Natural killer cell (primary cell): ENCODE measurements at regions not wholly inside any gene's neighbourhood (a gene's known extent, or its start where the extent isn't known, plus 50 kb on each side); places are given as distances from the start of the nearest gene placed in this dataset.
"Not testable (repeated sequence)": the region's sequence is repeated elsewhere in the genome, so short reads cannot be mapped to it uniquely, and the experiment has no call there.

Experiments
- ATAC-seq, 3 donors: fragments of 150-1000 bp in 2 of 3; fragments of 200-7000 bp in 1 of 3; cut with Tn5 transposase; 1 replicate in 1 of 3; 2 replicates in 2 of 3; pipeline ENCODE4 v1.10.0; 2021; ENCODE audit warnings: mild to moderate bottlenecking in 2 of 3, moderate library complexity in 2 of 3
- DNase-seq, 2 donors: peaks; one replicate each; pipeline versions ENCODE4 v3.0.0 to v3.0.0-alpha.2; 2013 to 2021; ENCODE audit warnings: mixed read lengths in 1 of 2
- H3K27ac ChIP-seq: one replicate; pipeline ENCODE4 v1.5.1; 2013; ENCODE audit warnings: mild to moderate bottlenecking, low read length
- H3K27me3 ChIP-seq: one replicate; pipeline ENCODE4 v1.6.1; 2013; ENCODE audit warnings: low read length; ENCODE audit not compliant: control insufficient read depth, insufficient read depth
- H3K36me3 ChIP-seq: one replicate; pipeline ENCODE4 v1.6.1; 2013; ENCODE audit warnings: low read length; ENCODE audit not compliant: control insufficient read depth, insufficient read depth
- H3K4me1 ChIP-seq: one replicate; pipeline ENCODE4 v1.6.1; 2013; ENCODE audit warnings: low read length; ENCODE audit not compliant: control insufficient read depth, insufficient read depth
- H3K4me3 ChIP-seq: one replicate; pipeline ENCODE4 v1.5.1; 2013; ENCODE audit warnings: low read length
- H3K9me3 ChIP-seq: one replicate; pipeline ENCODE4 v1.6.1; 2013; ENCODE audit warnings: low read length; ENCODE audit not compliant: control insufficient read depth, insufficient read depth
- H3K27ac Mint-ChIP-seq, 2 donors: one replicate each; pipeline ENCODE4 v1.8.0; 2022; ENCODE audit warnings: mild to moderate bottlenecking in 2 of 2, mixed read lengths in 2 of 2, moderate library complexity in 1 of 2
- H3K27me3 Mint-ChIP-seq, 2 donors: one replicate each; pipeline ENCODE4 v1.8.0; 2022; ENCODE audit warnings: low read depth in 2 of 2, mixed read lengths in 2 of 2
- H3K36me3 Mint-ChIP-seq: one replicate; pipeline ENCODE4 v1.8.0; 2022; ENCODE audit warnings: mixed read lengths
- H3K4me1 Mint-ChIP-seq, 2 donors: one replicate each; pipeline ENCODE4 v1.8.0; 2022; ENCODE audit warnings: mixed read lengths in 2 of 2
- H3K4me3 Mint-ChIP-seq: one replicate; pipeline ENCODE4 v1.8.0; 2022; ENCODE audit warnings: mild to moderate bottlenecking, moderate library complexity, mixed read lengths
- H3K9me3 Mint-ChIP-seq, 2 donors: one replicate each; pipeline ENCODE4 v1.8.0; 2022; ENCODE audit warnings: mixed read lengths in 2 of 2
- WGBS: methylation state at CpG from one replicate; pipeline ENCODE4 v1.1.7; 2013; ENCODE audit warnings: missing lambda C conversion rate; ENCODE audit not compliant: insufficient coverage; 5-methylcytosine and 5-hydroxymethylcytosine counted together
- intact Hi-C: fragments of 100-400 bp; cut with micrococcal nuclease; formaldehyde crosslinking; loops from one replicate; pipeline ENCODE4 v1.14.2; 2022
- TF ChIP-seq, protein P1 (sequence below): fragments of 200-600 bp; IDR thresholded peaks from one replicate; pipeline ENCODE4 v1.8.0; 2022; ENCODE audit warnings: antibody characterized with exemption

DNA sequence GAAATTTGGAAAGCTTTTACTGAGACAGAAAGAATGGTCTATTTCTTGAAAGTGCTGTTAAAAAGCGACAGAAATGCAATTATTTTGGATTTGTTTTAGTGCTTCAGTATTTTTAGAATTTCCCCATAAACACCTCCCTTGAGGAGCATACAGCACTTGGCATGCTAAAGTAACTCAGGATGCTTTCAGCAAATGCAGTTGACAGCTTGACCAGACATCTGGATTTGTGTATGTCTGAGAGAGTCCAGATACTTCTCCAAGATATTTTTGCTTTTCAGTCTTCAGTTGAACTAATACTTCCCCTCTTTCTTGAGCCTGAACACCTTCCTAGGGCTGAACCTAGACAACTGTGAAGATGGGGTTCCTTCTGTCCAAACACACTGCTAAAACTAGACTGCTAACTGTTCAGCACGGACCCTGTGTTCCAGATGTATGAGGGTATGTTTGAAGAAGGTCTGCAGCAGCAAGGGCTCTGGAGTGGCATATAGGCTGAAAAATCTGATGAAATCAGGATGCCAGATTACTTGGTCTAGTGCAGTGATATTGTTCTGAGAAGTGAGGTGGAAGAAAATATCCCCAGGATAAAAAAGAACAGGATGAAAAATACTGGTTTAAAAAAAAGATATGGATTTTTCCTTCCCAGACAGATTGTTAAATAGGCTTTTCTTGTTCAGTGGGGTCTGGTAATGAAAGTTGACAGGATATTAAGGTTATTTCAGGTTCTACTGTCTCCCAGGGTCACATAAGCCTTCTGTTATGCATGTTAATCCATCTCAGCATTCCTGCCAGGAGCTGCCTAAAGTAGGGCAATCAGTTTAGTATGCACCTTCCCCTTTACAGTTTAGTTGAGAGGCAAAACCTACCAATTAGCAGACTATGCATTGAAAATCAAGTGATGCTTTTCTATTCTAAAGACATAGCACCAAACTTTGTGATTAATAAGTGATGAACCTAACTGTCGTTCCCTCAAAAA, 516.9 kb upstream of the TBL1XR1 start:
- H3K36me3 Mint-ChIP-seq, result no peaks in the 10 kb centered on the region
- intact Hi-C loops, result no loop called here
- no peaks in the 10 kb centered on the region for H3K9me3 Mint-ChIP-seq
- DNase-seq, result no peak
- H3K4me3 Mint-ChIP-seq, result no peak overlapping the region
- no peaks in the 10 kb centered on the region for H3K4me1 ChIP-seq
- 92% methylated on average over 2 of the region's 3 CpGs for WGBS
- ATAC-seq, result no peak
- no peaks in the 10 kb centered on the region for H3K4me1 Mint-ChIP-seq
- TF ChIP-seq, protein P1, sequence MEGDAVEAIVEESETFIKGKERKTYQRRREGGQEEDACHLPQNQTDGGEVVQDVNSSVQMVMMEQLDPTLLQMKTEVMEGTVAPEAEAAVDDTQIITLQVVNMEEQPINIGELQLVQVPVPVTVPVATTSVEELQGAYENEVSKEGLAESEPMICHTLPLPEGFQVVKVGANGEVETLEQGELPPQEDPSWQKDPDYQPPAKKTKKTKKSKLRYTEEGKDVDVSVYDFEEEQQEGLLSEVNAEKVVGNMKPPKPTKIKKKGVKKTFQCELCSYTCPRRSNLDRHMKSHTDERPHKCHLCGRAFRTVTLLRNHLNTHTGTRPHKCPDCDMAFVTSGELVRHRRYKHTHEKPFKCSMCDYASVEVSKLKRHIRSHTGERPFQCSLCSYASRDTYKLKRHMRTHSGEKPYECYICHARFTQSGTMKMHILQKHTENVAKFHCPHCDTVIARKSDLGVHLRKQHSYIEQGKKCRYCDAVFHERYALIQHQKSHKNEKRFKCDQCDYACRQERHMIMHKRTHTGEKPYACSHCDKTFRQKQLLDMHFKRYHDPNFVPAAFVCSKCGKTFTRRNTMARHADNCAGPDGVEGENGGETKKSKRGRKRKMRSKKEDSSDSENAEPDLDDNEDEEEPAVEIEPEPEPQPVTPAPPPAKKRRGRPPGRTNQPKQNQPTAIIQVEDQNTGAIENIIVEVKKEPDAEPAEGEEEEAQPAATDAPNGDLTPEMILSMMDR, result no peak
- H3K4me3 ChIP-seq, result no peak overlapping the region
- no peaks in the 10 kb centered on the region for H3K9me3 ChIP-seq
- no peaks in the 10 kb centered on the region for H3K36me3 ChIP-seq
- peaks cover 0 to 7% of the 10 kb centered on the region in 2 donors for H3K27me3 Mint-ChIP-seq
- H3K27ac ChIP-seq, result no peak overlapping the region
- no peak overlapping the region for H3K27ac Mint-ChIP-seq
- H3K27me3 ChIP-seq, result no peaks in the 10 kb centered on the region

DNA sequence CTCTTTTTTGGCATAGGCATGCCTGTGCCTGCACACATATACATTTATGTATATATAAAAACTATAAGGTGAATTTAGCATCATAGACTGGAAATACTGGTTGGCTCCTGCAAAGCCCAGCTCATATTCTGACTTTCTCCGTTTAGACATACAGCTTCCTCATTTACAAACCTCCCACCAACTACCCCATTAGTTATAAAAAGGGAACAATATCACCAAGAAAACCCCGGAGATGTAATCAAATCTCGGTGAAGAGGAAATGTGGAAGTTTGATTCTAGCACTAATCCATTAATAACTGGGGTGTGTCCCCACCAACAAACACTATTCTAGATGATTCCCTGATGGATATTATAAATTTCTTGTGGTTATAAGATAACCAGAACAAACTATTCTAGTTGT, 517.7 kb upstream of the TBL1XR1 start:
- WGBS, result 29% methylated on average over 1 of the region's 3 CpGs
- no peaks in the 10 kb centered on the region for H3K27me3 ChIP-seq
- no peak overlapping the region for H3K27ac ChIP-seq
- H3K27ac Mint-ChIP-seq, result no peak overlapping the region
- H3K9me3 Mint-ChIP-seq, result no peaks in the 10 kb centered on the region
- H3K4me3 ChIP-seq, result no peak overlapping the region
- ATAC-seq, result peak in 1 of 3 donors; percentile 24
- no peaks in the 10 kb centered on the region for H3K36me3 Mint-ChIP-seq
- no peak overlapping the region for H3K4me3 Mint-ChIP-seq
- no peaks in the 10 kb centered on the region for H3K36me3 ChIP-seq
- DNase-seq, result no peak
- H3K9me3 ChIP-seq, result no peaks in the 10 kb centered on the region
- H3K4me1 ChIP-seq, result no peaks in the 10 kb centered on the region
- intact Hi-C loops, result no loop called here
- no peaks in the 10 kb centered on the region for H3K4me1 Mint-ChIP-seq
- TF ChIP-seq, protein P1, result no peak
- H3K27me3 Mint-ChIP-seq, result peaks cover 0 to 7% of the 10 kb centered on the region in 2 donors

DNA sequence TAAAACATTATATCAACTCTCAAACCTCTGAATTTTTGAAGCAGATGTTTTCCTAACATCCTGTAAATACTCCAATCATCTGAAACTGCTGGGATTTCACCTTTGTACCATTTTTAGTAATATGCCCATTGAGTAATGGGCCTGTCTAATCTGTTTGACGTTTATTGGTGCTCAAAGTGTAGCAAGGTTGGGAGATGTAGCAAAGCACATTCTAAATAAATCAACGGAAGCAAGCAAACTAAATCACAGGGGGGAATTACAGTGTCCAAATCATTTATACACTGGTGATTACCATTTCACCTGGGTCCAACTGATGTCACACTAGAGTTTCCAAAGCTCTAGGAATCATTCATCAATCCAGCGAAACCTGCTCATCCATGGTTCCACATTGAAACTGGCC, 518.7 kb upstream of the TBL1XR1 start:
- Histone ChIP-seq H3K9me3 (no peaks in the 10 kb centered on the region), H3K4me3 (no peak overlapping the region), H3K4me1 (no peaks in the 10 kb centered on the region), H3K36me3 (no peaks in the 10 kb centered on the region), H3K27ac (no peak overlapping the region), H3K27me3 (no peaks in the 10 kb centered on the region)
- peaks cover 0 to 7% of the 10 kb centered on the region in 2 donors for H3K27me3 Mint-ChIP-seq
- WGBS, result 100% methylated on average over 3 of the region's 3 CpGs
- H3K36me3 Mint-ChIP-seq, result no peaks in the 10 kb centered on the region
- TF ChIP-seq, protein P1, result no peak
- ATAC-seq (no peak), DNase-seq (no peak)
- intact Hi-C loops, result no loop called here
- H3K9me3 Mint-ChIP-seq, result no peaks in the 10 kb centered on the region
- H3K27ac Mint-ChIP-seq, result no peak overlapping the region
- no peaks in the 10 kb centered on the region for H3K4me1 Mint-ChIP-seq
- no peak overlapping the region for H3K4me3 Mint-ChIP-seq

DNA sequence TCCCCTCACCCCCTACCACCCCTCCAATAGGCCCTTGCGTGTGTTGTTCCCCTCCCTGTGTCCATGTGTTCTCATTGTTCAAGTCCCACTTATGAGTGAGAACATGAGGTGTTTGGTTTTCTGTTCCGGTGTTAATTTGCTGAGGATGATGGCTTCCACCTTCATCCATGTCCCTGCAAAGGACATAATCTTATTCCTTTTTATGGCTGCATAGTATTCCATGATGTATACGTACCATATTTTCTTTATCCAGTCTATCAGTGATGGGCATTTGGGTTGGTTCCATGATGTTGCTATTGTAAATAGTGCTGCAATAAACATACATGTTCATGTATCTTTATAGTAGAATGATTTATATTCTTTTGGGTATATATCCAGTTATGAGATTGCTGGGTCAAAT, 523.6 kb upstream of the TBL1XR1 start:
- DNase-seq, H3K27me3 ChIP-seq, ATAC-seq, H3K27me3 Mint-ChIP-seq, H3K27ac Mint-ChIP-seq, H3K9me3 ChIP-seq, H3K36me3 Mint-ChIP-seq, H3K9me3 Mint-ChIP-seq, H3K27ac ChIP-seq, H3K4me3 ChIP-seq, H3K4me3 Mint-ChIP-seq, intact Hi-C loops, H3K4me1 ChIP-seq, H3K36me3 ChIP-seq: not testable (repeated sequence)
- 100% methylated on average over 1 of the region's 3 CpGs for WGBS
- H3K4me1 Mint-ChIP-seq, result peaks cover 25 to 27% of the 10 kb centered on the region in 2 donors
